DND-41 (cell line): ENCODE measurements at regions not wholly inside any gene's neighbourhood (a gene's known extent, or its start where the extent isn't known, plus 50 kb on each side); places are given as distances from the start of the nearest gene placed in this dataset.

ENCODE experiments used
- ATAC-seq: fragments of 200-7000 bp; cut with Tn5 transposase; 3 replicates; pipeline ENCODE4 v1.9.1; 2021; ENCODE audit warnings: low read depth; ENCODE audit not compliant: insufficient read depth
- DNase-seq: peaks from one replicate; pipeline ENCODE4 v3.0.0-alpha.2; 2020
- H2AFZ ChIP-seq: 2 replicates; pipeline ENCODE4 v1.6.0; 2012; ENCODE audit warnings: low read depth, low read length
- H3K27ac ChIP-seq: 2 replicates; pipeline ENCODE4 v1.5.1; 2012; ENCODE audit warnings: low read length, inconsistent platforms
- H3K27me3 ChIP-seq: fragments of 200-600 bp; sonication (generic); 2 replicates; pipeline ENCODE4 v1.6.0; 2012; ENCODE audit warnings: low read length, mild to moderate bottlenecking, inconsistent platforms; ENCODE audit not compliant: insufficient read depth, poor library complexity
- H3K36me3 ChIP-seq: 2 replicates; pipeline ENCODE4 v1.5.1; 2012; ENCODE audit warnings: low read length, inconsistent platforms; ENCODE audit not compliant: insufficient read depth
- H3K4me1 ChIP-seq: 2 replicates; pipeline ENCODE4 v1.5.1; 2012; ENCODE audit warnings: mild to moderate bottlenecking, low read length; ENCODE audit not compliant: insufficient read depth
- H3K4me2 ChIP-seq: 2 replicates; pipeline ENCODE4 v1.6.0; 2012; ENCODE audit warnings: mild to moderate bottlenecking, moderate library complexity, low read length, inconsistent platforms; ENCODE audit not compliant: insufficient read depth
- H3K4me3 ChIP-seq, 2 experiments: fragments of 200-600 bp in 1 of 2; shearing (Covaris generic) in 1 of 2; 2 replicates each; pipeline ENCODE4 v1.5.1; 2012 to 2016; ENCODE audit warnings: inconsistent platforms in 2 of 2, low read length in 2 of 2, mild to moderate bottlenecking in 2 of 2, low read depth in 1 of 2, moderate library complexity in 1 of 2
- H3K79me2 ChIP-seq: 2 replicates; pipeline ENCODE4 v1.6.0; 2012; ENCODE audit warnings: low read length, inconsistent platforms; ENCODE audit not compliant: insufficient read depth
- H3K9ac ChIP-seq: 2 replicates; pipeline ENCODE4 v1.6.0; 2012; ENCODE audit warnings: low read depth, mild to moderate bottlenecking, inconsistent platforms, low read length, moderate library complexity
- H3K9me3 ChIP-seq: 2 replicates; pipeline ENCODE4 v1.5.1; 2012; ENCODE audit warnings: low read length, moderate library complexity, mild to moderate bottlenecking, inconsistent platforms; ENCODE audit not compliant: insufficient read depth, severe bottlenecking
- H4K20me1 ChIP-seq: 2 replicates; pipeline ENCODE4 v1.6.0; 2012; ENCODE audit warnings: low read length; ENCODE audit not compliant: insufficient read depth
- EZH2 ChIP-seq: IDR thresholded peaks from 3 replicates; pipeline ENCODE4 v1.6.1; 2012; ENCODE audit warnings: borderline replicate concordance, low read depth, mild to moderate bottlenecking, moderate library complexity, low read length, inconsistent platforms; ENCODE audit not compliant: severe bottlenecking
- TF ChIP-seq, protein P1 (sequence below): IDR thresholded peaks from 2 replicates; pipeline ENCODE4 v1.5.1; 2012; ENCODE audit warnings: borderline replicate concordance, low read length, moderate library complexity, mild to moderate bottlenecking; ENCODE audit not compliant: poor library complexity, severe bottlenecking; ENCODE audit errors: extremely low read depth

- ATAC-seq (no peak), DNase-seq (no peak)
- Histone ChIP-seq H2AFZ (no peak overlapping the region), H3K79me2 (no peaks in the 10 kb centered on the region), H3K27ac (no peak overlapping the region), H3K27me3 (no peaks in the 10 kb centered on the region), H3K4me3 (no peak overlapping the region), H4K20me1 (no peaks in the 10 kb centered on the region), H3K9ac (no peak overlapping the region), H3K36me3 (no peaks in the 10 kb centered on the region), H3K4me2 (no peak overlapping the region), H3K4me1 (no peaks in the 10 kb centered on the region), H3K9me3 (no peaks in the 10 kb centered on the region)
- TF ChIP-seq, protein P1, sequence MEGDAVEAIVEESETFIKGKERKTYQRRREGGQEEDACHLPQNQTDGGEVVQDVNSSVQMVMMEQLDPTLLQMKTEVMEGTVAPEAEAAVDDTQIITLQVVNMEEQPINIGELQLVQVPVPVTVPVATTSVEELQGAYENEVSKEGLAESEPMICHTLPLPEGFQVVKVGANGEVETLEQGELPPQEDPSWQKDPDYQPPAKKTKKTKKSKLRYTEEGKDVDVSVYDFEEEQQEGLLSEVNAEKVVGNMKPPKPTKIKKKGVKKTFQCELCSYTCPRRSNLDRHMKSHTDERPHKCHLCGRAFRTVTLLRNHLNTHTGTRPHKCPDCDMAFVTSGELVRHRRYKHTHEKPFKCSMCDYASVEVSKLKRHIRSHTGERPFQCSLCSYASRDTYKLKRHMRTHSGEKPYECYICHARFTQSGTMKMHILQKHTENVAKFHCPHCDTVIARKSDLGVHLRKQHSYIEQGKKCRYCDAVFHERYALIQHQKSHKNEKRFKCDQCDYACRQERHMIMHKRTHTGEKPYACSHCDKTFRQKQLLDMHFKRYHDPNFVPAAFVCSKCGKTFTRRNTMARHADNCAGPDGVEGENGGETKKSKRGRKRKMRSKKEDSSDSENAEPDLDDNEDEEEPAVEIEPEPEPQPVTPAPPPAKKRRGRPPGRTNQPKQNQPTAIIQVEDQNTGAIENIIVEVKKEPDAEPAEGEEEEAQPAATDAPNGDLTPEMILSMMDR = no peak
- no peak for TF ChIP-seq EZH2
Measured at GRCh38 chr4:134425756-134426155, 224.2 kb upstream of the PABPC4L start.

GRCh38 chr4:134422776-134423175 lies 221.2 kb upstream of the PABPC4L start:
- ATAC-seq (no peak), DNase-seq (no peak)
- no peaks in the 10 kb centered on the region for H3K4me1 ChIP-seq
- H3K79me2 ChIP-seq = no peaks in the 10 kb centered on the region
- no peaks in the 10 kb centered on the region for H4K20me1 ChIP-seq
- no peaks in the 10 kb centered on the region for H3K36me3 ChIP-seq
- H3K4me3 ChIP-seq = no peak overlapping the region
- no peak overlapping the region for H3K27ac ChIP-seq
- no peaks in the 10 kb centered on the region for H3K9me3 ChIP-seq
- H3K27me3 ChIP-seq = no peaks in the 10 kb centered on the region
- no peak overlapping the region for H3K4me2 ChIP-seq
- no peak overlapping the region for H2AFZ ChIP-seq
- TF ChIP-seq, protein P1 = no peak
- no peak for TF ChIP-seq EZH2
- no peak overlapping the region for H3K9ac ChIP-seq

DNA sequence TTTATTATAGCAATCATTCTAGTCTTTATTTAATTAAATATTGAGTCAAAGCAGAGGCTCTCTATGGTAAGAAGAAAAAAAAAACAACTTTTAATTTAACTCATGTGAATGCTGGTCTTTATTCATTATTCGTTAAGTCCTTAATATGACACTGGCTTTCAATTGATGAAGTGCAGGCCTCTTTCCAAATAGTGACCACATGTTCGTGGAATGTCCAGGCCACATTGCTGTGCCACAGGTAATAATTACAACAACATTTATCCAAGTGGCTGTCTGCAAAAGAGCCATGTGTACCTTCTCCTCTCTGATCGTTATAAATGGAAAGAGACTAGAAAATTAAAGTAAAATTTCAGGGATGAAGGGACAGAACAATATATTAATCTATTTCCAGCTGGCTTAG lies 220.1 kb upstream of the PABPC4L start:
- ATAC-seq = no peak
- no peak for DNase-seq
- no peaks in the 10 kb centered on the region for H3K4me1 ChIP-seq
- no peak overlapping the region for H3K4me2 ChIP-seq
- no peaks in the 10 kb centered on the region for H3K79me2 ChIP-seq
- no peaks in the 10 kb centered on the region for H3K36me3 ChIP-seq
- no peak for TF ChIP-seq EZH2
- TF ChIP-seq, protein P1 = no peak
- H3K4me3 ChIP-seq = no peak overlapping the region
- H4K20me1 ChIP-seq = no peaks in the 10 kb centered on the region
- no peak overlapping the region for H2AFZ ChIP-seq
- H3K9ac ChIP-seq = no peak overlapping the region
- H3K27ac ChIP-seq = no peak overlapping the region
- no peaks in the 10 kb centered on the region for H3K27me3 ChIP-seq
- H3K9me3 ChIP-seq = no peaks in the 10 kb centered on the region

- Histone ChIP-seq H3K79me2 (no peaks in the 10 kb centered on the region), H3K27me3 (no peaks in the 10 kb centered on the region), H4K20me1 (no peaks in the 10 kb centered on the region), H3K4me1 (no peaks in the 10 kb centered on the region), H2AFZ (no peak overlapping the region), H3K4me2 (no peak overlapping the region), H3K36me3 (no peaks in the 10 kb centered on the region), H3K9me3 (no peaks in the 10 kb centered on the region), H3K9ac (no peak overlapping the region), H3K4me3 (no peak overlapping the region), H3K27ac (no peak overlapping the region)
- no peak for ATAC-seq
- TF ChIP-seq EZH2 = no peak
- TF ChIP-seq, protein P1 = no peak
- no peak for DNase-seq
Measured at GRCh38 chr4:134408897-134409296, 207.3 kb upstream of the PABPC4L start.
